ENCODE measurements at regions not wholly inside any gene's neighbourhood (a gene's known extent, or its start where the extent isn't known, plus 50 kb on each side); places are given as distances from the start of the nearest gene placed in this dataset.

- TF ChIP-seq CTCF (conservative IDR thresholded peaks at IDR 0.05; ENCODE audit: low read depth): no peak
- POLR2A ChIA-PET (ENCODE audit: low non-redundant PET): no interaction called here
- CTCF ChIA-PET: no interaction called here
- no peak overlapping the region for H3K27ac ChIP-seq
- DNase-seq (ENCODE audit: low spot score): no peak
Measured at GRCh38 chr2:155431004-155431507, 732.6 kb downstream of the KCNJ3 start.

GRCh38 chr2:155427470-155427869 is 729.0 kb downstream of the KCNJ3 start:
- POLR2A ChIA-PET (ENCODE audit: low non-redundant PET): no interaction called here
- no peak for TF ChIP-seq CTCF (conservative IDR thresholded peaks at IDR 0.05; ENCODE audit: low read depth)
- no peak overlapping the region for H3K27ac ChIP-seq
- DNase-seq (ENCODE audit: low spot score): no peak
- CTCF ChIA-PET: no interaction called here

GRCh38 chr2:155424518-155424917 is 726.0 kb downstream of the KCNJ3 start:
- CTCF ChIA-PET: no interaction called here

GRCh38 chr2:155418753-155419152 is 720.3 kb downstream of the KCNJ3 start:
- no peak overlapping the region for H3K27ac ChIP-seq
- ChIA-PET POLR2A (ENCODE audit: low non-redundant PET) (no interaction called here), CTCF (no interaction called here)
- TF ChIP-seq CTCF (conservative IDR thresholded peaks at IDR 0.05; ENCODE audit: low read depth): no peak
- DNase-seq (ENCODE audit: low spot score): no peak

More at GRCh38 chr2:155424518-155424917, 726.0 kb downstream of the KCNJ3 start:
- TF ChIP-seq CTCF (conservative IDR thresholded peaks at IDR 0.05; ENCODE audit: low read depth): no peak
- H3K27ac ChIP-seq: no peak overlapping the region
- DNase-seq (ENCODE audit: low spot score): no peak
- POLR2A ChIA-PET (ENCODE audit: low non-redundant PET): no interaction called here

- POLR2A ChIA-PET (ENCODE audit: low non-redundant PET): no interaction called here
- CTCF ChIA-PET: no interaction called here
- TF ChIP-seq CTCF (conservative IDR thresholded peaks at IDR 0.05; ENCODE audit: low read depth): no peak
- H3K27ac ChIP-seq: no peak overlapping the region
- no peak for DNase-seq (ENCODE audit: low spot score)
Measured at GRCh38 chr2:155412598-155412997, 714.1 kb downstream of the KCNJ3 start.

GRCh38 chr2:155404433-155405002 is 706.0 kb downstream of the KCNJ3 start:
- DNase-seq (ENCODE audit: low spot score): no peak

More at GRCh38 chr2:155404433-155405002, 706.0 kb downstream of the KCNJ3 start:
- POLR2A ChIA-PET (ENCODE audit: low non-redundant PET): no interaction called here
- no peak overlapping the region for H3K27ac ChIP-seq
- TF ChIP-seq CTCF (conservative IDR thresholded peaks at IDR 0.05; ENCODE audit: low read depth): no peak
- CTCF ChIA-PET: no interaction called here

Data from RWPE1 (cell line).